Stimulated activated CD4-positive, alpha-beta T cell treated with anti-CD3 and anti-CD28 coated beads, Interleukin-2, amount 100 ng/mL, for 4 hours (primary cell): ENCODE measurements at regions not wholly inside any gene's neighbourhood (a gene's known extent, or its start where the extent isn't known, plus 50 kb on each side); places are given as distances from the start of the nearest gene placed in this dataset.
"Not testable (repeated sequence)": the region's sequence is repeated elsewhere in the genome, so short reads cannot be mapped to it uniquely, and the experiment has no call there.

Experiments used
- DNase-seq: peaks from one replicate; pipeline ENCODE4 v3.0.0-alpha.2; 2020; ENCODE audit warnings: low read depth

- no peak for DNase-seq
Observed at GRCh38 chr5:126251024-126251423, 172.2 kb upstream of the GRAMD2B start.

DNA sequence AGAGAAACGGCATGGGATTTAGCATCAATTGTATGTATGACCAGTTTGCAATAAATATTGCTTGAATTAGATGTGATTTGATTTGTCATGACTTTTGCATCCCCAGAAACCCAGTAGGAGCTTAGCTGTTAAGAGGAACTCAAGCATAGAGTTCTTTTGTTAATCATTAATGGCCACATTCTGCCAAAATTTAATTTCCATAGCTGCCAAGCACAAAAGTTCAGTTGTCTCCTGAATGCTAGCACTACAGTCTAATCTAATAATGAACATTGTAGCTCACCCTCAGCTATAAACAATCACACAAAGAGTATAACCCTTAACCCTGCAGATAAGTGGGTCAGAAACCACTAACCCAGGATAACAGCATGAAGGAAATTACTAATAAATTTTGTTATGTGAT, 169.8 kb upstream of the GRAMD2B start:
- DNase-seq = no peak

DNA sequence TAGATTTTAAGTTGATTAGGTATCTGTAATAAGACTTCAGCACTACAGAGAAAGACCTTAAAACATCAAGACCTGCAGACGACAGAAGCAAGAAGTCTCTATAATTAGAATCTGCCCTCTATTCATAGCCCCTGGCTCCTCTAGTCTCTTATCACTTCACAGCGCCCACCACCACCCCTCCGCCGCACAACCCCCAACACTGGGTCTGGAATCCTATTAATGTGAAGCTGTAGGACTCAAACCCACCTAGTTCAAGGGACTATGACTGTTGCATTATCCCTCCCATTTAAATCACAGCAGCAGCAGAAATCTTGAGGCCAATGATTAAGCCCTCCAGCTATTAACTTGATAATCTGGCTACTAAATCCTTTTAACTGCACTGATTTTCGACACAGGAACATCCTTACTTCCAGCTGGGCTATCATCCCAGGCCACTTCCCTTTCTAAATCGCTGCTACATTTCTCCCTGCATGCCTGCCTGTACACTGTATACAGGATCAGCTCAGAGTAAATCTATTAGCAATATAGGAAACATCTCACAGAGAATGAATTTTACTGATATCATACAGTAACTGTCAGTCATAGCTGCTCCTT, 159.5 kb upstream of the GRAMD2B start:
- no peak for DNase-seq

DNA sequence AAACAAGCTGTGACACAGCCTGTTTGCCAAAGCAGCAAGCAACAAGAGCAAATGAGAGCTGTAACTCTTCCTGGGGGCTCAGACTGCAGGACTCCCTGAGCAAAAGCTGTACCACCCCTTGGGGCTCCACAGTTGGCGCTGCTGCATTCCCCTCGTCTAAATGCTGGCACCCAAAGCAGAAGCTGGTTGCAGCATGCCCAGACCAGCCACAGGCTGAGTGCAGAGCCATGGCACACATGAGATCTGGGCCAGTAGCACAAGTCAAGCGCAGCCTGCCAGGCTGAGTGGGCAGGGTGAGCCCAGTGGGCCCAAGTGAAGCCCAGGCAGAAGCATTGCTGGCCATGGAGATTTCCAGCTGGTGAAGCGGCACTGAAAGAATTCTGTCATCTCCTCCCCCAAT, 157.3 kb upstream of the GRAMD2B start:
- no peak for DNase-seq

- DNase-seq = no peak
Observed at GRCh38 chr5:126267438-126267837, 155.8 kb upstream of the GRAMD2B start.

- no peak for DNase-seq
Observed at GRCh38 chr5:126268697-126269315, 154.4 kb upstream of the GRAMD2B start.

GRCh38 chr5:126269511-126269910, 153.7 kb upstream of the GRAMD2B start:
- no peak for DNase-seq

GRCh38 chr5:126271141-126271540, 152.1 kb upstream of the GRAMD2B start:
- no peak for DNase-seq

DNA sequence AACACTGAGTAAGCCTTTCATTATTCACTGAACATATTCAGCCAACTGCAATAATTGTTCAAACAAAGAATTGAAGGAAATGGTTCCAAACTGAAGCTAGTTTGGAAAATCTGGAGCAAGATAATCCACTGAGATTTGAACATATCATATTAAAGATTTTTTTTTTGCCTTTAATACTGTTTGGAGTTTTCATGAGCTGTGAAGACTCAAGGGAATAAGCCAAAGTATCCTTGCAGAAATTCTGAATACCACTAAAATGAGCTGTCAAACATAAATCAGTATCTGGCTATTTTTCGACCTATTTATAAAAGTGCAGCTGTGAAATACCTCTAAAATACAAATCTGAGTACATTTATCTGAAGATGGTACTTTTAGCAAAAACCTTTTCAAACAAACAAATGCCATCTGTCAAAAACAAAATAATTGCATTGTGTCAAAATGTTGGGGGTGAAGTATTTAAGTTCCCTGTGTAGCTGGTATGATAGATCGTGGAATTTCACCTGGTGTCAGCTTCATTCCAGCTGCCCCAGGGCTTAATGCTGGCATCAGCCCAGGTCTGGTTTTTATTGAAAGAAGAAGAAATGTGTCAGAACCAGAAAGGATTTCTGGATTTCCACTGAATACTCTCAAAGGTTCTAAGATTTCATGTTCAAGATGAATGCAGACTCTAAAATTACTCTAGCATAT, 149.0 kb upstream of the GRAMD2B start:
- no peak for DNase-seq

DNA sequence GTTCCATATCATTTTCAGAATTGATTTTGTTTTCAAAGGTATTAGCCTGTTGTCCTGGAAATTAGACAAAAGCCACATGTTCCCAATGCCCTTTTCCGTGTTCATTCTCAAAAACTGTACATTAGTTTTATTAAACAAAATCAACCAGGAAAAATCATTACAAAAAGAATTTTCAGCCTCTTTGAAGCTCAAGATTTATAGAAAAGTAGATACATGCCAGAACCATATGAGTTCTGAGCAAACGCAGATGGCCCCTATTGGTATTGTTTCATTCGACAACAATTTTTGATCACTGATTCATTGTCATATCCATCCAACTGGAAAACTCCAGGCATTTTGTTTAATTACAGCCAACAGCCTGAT, 148.5 kb upstream of the GRAMD2B start:
- DNase-seq = no peak

- DNase-seq = no peak
Observed at GRCh38 chr5:126277762-126278161, 145.4 kb upstream of the GRAMD2B start.

GRCh38 chr5:126280343-126280742, 142.9 kb upstream of the GRAMD2B start:
- no peak for DNase-seq

DNA sequence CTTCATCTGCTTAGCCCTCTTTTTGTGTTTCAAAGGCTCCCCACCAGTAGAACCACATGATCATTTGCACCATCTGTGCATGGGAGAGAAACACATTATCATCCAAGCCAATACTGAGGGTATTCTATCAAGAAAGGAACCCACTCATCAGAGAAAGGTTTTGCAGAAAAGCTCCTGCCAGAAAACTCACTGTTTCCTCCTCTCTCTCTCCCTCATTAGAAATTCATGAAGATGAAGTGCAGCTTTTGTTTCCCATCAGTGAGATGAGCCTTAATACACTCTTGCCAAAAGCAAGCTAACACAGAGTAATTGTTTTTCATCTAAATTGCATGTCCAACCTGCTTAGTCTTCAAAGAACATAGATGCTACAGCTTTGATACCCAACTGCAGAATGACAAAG, 142.4 kb upstream of the GRAMD2B start:
- DNase-seq = no peak

GRCh38 chr5:126284977-126285696, 138.1 kb upstream of the GRAMD2B start:
- DNase-seq = no peak

DNA sequence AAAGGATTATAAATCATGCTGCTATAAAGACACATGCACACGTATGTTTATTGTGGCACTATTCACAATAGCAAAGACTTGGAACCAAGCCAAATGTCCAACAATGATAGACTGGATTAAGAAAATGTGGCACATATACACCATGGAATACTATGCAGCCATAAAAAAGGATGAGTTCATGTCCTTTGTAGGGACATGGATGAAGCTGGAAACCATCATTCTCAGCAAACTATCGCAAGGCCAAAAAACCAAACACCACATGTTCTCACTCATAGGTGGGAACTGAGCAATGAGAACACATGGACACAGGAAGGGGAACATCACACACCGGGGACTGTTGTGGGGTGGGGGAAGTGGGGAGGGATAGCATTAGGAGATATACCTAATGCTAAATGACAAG, 127.1 kb upstream of the GRAMD2B start:
- DNase-seq = not testable (repeated sequence)

DNA sequence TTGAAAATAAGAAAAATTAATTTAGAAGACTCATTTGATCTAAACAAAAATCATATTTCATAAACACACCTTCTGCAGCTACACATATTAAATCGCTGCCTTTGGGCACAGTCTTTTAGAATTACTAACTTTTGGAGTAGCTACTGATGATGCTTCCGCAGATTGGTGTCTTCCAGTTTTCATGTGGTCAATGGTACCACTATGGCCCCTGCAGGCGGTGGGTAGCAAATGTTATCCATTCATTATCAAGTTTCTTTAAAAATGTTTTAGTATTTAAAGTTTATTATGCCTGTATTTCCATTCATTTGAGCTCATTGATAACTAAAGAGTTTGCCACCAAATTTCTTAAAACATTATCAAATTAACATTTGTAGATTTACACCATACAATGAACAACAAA, 122.9 kb upstream of the GRAMD2B start:
- no peak for DNase-seq

DNA sequence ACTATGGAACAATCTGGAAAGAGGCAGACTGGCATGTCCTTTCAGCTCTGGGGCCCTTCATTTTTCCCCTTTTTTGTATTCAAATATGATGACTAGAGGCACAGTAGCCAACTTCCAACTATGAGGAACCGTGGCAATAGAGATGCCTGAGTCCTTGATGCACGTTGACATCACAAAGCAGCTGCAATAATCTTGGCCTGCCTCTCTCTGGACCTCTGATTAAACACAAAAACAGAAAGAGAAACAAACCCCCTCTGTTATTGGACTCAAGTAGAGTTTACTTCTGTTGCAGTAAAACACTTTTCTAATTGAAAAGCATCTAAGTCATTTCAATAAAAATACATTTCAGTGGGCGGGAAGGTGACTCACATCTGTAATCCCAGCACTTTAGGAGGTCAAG, 122.2 kb upstream of the GRAMD2B start:
- no peak for DNase-seq

DNA sequence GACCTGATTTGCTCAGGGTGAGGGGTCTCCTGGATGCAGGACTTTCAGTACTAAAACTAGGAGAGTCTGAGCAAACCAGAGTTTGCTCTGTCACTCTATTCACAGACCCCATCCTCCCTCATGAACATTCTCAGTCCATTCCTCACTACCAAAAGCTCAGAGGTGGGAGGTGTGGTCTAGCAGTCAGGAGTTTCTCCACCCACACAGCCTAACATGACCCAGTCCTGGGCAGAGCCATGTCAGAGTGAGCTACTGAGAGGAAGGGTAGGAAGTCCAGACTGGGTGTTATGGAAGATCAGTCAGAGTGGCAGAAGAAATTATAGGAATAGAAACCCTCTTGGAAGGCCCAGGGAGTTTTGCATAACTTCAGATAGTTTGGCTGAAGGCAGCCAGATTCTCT, 113.3 kb upstream of the GRAMD2B start:
- DNase-seq = no peak

DNA sequence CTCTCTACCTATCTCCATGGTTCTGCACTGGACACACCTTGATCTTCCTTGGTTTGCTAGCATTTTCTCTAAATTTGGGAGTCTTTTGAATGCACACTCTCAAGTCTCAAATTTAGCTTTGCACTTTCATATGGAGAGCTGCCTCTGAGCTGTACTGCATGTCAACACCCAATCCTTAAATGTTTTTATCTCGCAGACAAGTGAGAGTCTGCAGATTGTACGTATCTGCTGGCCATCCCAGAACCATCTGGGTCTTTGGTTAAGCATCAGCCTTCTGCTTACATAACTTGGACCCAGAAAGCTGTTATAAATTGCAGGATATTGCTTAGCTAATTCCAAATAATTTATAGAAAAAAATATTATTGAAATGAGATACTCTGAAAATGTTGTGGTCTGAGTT, 111.4 kb upstream of the GRAMD2B start:
- DNase-seq = no peak

DNA sequence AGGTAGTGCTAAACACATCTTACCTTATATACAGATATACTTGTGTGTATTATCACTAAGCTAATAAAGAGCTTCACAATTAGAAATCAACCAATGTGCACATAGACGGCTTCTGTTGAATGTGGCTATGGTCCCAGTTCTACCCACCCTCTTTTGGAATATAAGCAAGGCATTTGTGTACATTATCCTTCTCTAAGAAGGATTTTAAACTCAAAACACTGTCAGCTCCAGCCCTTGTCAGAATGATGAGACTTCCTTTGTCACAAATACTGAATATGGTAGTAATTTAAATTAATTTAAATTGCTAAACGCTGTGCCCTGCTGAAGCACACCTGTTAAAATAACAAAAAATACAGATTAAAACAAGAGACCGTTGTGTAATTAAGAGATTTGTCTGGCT, 107.9 kb upstream of the GRAMD2B start:
- DNase-seq = no peak

DNA sequence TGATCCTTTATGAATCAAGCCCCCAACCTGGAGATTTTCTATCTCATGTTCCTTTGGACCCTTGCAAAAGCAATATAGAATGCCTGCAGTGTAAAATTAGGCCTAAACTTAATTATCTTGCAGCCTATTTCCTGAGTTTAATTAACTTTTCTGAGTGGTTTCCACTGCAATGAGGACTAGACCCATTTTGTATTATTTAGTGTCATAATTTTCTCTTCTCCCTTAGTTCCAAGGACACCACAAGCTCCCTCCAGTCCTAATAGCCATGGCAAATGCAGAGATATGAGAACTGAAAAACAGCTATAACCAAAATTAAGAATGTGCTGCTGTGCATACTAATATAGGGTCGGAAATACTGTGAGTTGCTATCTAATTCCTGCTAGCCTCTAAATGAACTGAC, 90.9 kb upstream of the GRAMD2B start:
- no peak for DNase-seq

DNA sequence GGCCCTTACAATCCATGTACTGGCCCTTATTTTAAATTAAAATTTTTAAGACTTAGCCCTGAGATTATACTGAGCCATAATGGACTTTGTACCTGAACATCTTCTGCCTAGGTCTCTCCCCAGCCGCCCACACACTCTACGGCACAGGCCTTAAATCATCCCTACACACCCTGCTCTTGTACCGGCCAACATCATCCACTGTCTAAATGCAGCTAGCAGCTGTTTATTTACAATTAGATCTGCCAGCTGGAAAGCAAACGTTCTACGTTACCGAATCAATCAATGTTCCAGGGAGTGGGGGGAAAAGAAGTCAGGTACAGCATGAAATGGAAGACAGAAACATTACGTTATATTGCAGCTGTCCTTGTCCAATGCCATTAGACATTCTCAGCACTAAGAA, 88.4 kb upstream of the GRAMD2B start:
- no peak for DNase-seq

GRCh38 chr5:126335886-126336285, 87.3 kb upstream of the GRAMD2B start:
- no peak for DNase-seq
